ENCODE measurements at regions not wholly inside any gene's neighbourhood (a gene's known extent, or its start where the extent isn't known, plus 50 kb on each side); places are given as distances from the start of the nearest gene placed in this dataset.
"Not testable (repeated sequence)": the region's sequence is repeated elsewhere in the genome, so short reads cannot be mapped to it uniquely, and the experiment has no call there.

DNA sequence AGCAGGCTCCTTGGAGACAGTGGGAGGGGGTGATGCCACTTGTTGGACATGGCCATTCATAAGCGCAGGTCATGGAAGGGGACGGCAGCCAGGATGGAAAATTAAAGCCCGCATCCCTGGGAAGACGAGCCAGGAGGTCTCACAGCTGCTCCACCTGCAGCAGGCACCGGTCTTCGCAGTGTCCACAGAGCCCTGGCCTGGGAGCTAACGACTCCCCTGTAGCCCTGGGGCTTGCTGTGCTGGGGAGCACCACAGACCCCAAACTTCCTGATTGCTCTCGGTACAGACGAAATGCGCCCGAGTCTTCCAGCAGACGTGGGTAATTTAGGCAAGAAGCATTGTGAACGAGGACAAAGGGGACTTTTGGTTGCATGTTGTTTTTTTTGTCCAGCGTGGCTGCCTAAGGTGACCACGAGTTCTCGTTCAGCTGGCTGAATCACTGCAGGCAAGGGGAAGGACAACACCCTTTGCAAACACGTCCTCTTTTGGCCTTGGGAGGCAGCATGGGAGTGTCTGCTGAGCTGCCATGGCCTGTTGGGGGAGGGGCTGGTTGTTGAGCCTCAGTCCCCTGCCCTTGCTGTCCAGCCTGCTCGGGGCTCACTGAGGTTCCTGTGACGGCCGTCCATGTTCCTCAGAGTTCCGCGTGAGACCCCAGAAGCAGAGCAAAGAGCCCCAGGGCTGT, 4485.8 kb upstream of the TPTE start:
- TF ChIP-seq EZH2 (IDR thresholded peaks at IDR 0.05; ENCODE audit: low read depth); CTCF (conservative IDR thresholded peaks at IDR 0.05): not testable (repeated sequence)

Data from PC-9 (cell line).